NCI-H748 (cell line): ENCODE measurements at regions not wholly inside any gene's neighbourhood (a gene's known extent, or its start where the extent isn't known, plus 50 kb on each side); places are given as distances from the start of the nearest gene placed in this dataset.

Experiments
- DNase-seq: peaks from one replicate; lab custom pipeline; 2025; ENCODE audit not compliant: unreplicated experiment; lab: John Stamatoyannopoulos, UW

- DNase-seq = peak; percentile 91
These were observed 112.2 kb upstream of the NUDT12 start for GRCh38 chr5:103674739-103675138.

- peak; percentile 99 for DNase-seq
These were observed 111.7 kb upstream of the NUDT12 start for GRCh38 chr5:103674251-103674650.

- peak; percentile 99 for DNase-seq
These were observed 107.0 kb upstream of the NUDT12 start for GRCh38 chr5:103669615-103670014.

GRCh38 chr5:103668281-103668680, 105.7 kb upstream of the NUDT12 start:
- DNase-seq = peak; percentile 61

- peak; percentile 20 for DNase-seq
These were observed 104.5 kb upstream of the NUDT12 start for GRCh38 chr5:103667068-103667467.

GRCh38 chr5:103657301-103657700, 94.7 kb upstream of the NUDT12 start:
- DNase-seq = no peak

GRCh38 chr5:103648086-103648485, 85.5 kb upstream of the NUDT12 start:
- DNase-seq = peak; percentile 23

- DNase-seq = peak; percentile 25
These were observed 84.4 kb upstream of the NUDT12 start for GRCh38 chr5:103646698-103647614.

GRCh38 chr5:103645816-103646215, 83.2 kb upstream of the NUDT12 start:
- no peak for DNase-seq

- DNase-seq = no peak
These were observed 76.4 kb upstream of the NUDT12 start for GRCh38 chr5:103638979-103639378.

GRCh38 chr5:103624675-103625074, 62.1 kb upstream of the NUDT12 start:
- no peak for DNase-seq

- no peak for DNase-seq
These were observed 61.5 kb upstream of the NUDT12 start for GRCh38 chr5:103624035-103624480.

- DNase-seq = no peak
These were observed 60.8 kb upstream of the NUDT12 start for GRCh38 chr5:103623425-103623824.

GRCh38 chr5:103621548-103621930, 59.0 kb upstream of the NUDT12 start:
- no peak for DNase-seq

GRCh38 chr5:103620851-103621547, 58.4 kb upstream of the NUDT12 start:
- DNase-seq = peak; percentile 65

- no peak for DNase-seq
These were observed 55.3 kb upstream of the NUDT12 start for GRCh38 chr5:103617913-103618312.

GRCh38 chr5:103617090-103617489, 54.5 kb upstream of the NUDT12 start:
- DNase-seq = peak; percentile 71

- DNase-seq = no peak
These were observed 50.0 kb upstream of the NUDT12 start for GRCh38 chr5:103612545-103612944.
